ENCODE measurements at regions not wholly inside any gene's neighbourhood (a gene's known extent, or its start where the extent isn't known, plus 50 kb on each side); places are given as distances from the start of the nearest gene placed in this dataset.

DNA sequence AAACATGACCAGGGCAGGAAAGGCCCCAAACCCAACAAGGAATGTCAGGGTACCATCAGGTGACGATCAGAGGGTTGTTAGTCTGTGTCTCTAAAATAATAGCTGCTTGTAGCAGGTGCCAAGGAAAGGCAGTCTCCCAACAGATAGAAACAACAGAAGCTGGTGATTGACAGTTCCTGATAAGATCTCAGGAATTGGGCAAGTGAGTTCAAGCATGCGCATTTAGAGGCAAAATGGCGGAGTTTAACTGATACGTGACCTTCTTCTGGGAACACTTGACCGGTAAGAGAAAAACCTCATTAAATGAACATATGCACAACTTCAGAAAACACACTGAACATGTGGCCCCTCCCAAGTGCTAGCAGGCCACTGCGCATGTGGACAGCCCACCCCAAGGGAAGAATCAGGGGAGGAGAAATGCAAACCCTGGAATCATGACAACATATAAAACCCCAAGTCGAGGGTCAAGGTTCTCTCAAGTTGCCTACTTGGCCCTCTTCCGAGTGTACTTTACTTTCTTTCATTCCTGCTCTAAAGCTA is 664.9 kb downstream of the KCNJ3 start:
- no peak overlapping the region for H3K4me3 ChIP-seq (replicated peaks; ENCODE audit: low read depth, low read length)
- no peak for DNase-seq (ENCODE audit: low read depth)
- TF ChIP-seq, protein P1, sequence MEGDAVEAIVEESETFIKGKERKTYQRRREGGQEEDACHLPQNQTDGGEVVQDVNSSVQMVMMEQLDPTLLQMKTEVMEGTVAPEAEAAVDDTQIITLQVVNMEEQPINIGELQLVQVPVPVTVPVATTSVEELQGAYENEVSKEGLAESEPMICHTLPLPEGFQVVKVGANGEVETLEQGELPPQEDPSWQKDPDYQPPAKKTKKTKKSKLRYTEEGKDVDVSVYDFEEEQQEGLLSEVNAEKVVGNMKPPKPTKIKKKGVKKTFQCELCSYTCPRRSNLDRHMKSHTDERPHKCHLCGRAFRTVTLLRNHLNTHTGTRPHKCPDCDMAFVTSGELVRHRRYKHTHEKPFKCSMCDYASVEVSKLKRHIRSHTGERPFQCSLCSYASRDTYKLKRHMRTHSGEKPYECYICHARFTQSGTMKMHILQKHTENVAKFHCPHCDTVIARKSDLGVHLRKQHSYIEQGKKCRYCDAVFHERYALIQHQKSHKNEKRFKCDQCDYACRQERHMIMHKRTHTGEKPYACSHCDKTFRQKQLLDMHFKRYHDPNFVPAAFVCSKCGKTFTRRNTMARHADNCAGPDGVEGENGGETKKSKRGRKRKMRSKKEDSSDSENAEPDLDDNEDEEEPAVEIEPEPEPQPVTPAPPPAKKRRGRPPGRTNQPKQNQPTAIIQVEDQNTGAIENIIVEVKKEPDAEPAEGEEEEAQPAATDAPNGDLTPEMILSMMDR (IDR thresholded peaks at IDR 0.05; ENCODE audit: low read length, missing control alignments), result no peak

DNA sequence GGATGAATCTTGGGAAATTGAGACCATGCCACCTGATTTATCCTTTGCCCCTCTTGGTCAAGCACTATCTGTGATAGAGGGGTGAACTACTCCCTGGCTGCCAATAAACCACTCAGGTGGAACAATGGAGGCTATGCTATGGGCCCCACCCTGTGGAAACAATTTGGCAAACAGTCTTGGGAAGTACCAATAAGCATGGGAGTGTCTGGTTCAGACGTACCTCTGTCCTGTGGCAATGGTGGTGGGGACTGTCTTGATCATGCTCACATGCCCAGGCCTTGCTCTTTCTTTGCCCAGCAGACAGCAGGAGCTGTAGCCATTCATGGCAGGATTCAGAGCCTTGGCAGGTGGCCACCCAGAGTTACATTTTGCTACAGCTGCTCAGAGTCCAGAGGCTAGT is 658.7 kb downstream of the KCNJ3 start:
- TF ChIP-seq, protein P1 (IDR thresholded peaks at IDR 0.05; ENCODE audit: low read length, missing control alignments), result no peak
- no peak overlapping the region for H3K4me3 ChIP-seq (replicated peaks; ENCODE audit: low read depth, low read length)
- DNase-seq (ENCODE audit: low read depth), result no peak

DNA sequence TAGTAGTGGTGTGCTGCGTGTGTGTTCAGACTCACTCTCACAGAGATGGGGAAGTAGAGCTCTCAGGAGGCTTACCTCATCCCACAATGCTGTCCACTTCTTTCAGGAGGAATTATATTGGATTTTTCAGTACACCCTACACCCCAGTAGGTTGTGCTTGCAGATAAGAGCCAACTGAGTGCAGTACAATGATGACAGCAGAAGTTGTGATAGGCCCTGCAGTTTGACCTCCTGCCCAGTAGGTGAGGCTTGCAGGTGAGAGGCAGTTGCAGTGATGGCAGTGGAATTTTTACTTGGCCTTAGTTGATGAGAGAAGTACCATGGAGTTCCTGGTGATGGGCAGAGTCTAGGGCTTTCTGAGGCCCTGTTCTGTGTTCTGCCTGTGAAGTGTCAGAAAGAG is 657.8 kb downstream of the KCNJ3 start:
- no peak for DNase-seq (ENCODE audit: low read depth)
- TF ChIP-seq, protein P1 (IDR thresholded peaks at IDR 0.05; ENCODE audit: low read length, missing control alignments), result no peak
- no peak overlapping the region for H3K4me3 ChIP-seq (replicated peaks; ENCODE audit: low read depth, low read length)

DNA sequence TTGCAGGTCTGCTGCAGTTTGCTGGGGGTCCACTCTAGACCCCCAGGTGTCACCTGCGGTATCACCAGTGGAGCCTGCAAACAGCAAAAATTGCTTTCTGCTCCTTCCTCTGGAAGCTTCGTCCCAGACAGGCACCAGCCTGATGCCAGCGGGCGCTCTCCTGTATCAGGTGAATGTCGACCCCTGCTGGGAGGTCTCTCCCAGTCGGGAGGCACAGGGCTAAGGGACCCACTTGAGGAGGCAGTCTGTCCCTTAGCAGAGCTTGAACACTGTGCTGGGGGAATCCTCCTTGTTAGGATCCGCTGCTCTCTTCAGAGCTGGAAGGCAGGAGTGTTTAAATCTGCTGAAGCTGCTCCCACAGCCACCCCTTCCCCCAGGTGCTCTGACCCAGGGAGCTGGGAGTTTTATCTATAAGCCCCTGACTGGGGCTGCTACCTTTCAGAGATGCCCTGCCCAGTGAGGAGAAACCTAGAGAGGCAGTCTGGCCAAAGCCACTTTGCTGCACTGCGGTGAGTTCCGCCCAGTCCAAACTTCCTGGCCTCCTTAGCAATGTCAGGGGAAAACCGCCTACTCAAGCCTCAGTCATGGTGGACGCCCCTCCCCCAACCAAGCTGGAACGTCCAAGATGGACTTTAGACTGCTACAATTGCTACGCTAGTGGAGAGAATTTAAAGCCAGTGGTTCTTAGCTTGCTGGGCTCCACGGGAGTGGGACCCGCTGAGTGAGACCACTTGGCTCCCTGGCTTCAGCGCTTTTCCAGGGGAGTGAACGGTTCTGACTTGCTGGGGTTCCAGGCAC is 652.5 kb downstream of the KCNJ3 start:
- no peak for DNase-seq (ENCODE audit: low read depth)
- TF ChIP-seq, protein P1 (IDR thresholded peaks at IDR 0.05; ENCODE audit: low read length, missing control alignments), result no peak
- no peak overlapping the region for H3K4me3 ChIP-seq (replicated peaks; ENCODE audit: low read depth, low read length)

DNA sequence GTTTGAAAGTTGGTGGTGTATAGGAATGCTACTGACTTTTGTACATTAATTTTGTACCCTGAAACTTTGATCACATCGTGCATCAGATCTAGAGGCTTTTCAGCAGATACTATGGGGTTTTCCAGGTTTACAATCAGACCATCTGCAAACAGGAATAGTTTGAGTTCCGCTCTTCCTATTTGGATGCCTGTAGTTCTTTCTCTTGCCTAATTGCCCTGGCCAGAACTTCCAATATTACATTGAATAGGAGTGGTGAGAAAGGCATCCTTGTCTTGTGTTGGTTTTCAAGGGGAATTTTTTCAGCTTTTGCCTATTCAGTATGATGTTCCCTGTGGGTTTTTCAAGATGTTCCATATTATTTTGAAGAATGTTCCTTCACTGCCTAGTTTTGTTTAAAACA is 633.5 kb downstream of the KCNJ3 start:
- TF ChIP-seq, protein P1 (IDR thresholded peaks at IDR 0.05; ENCODE audit: low read length, missing control alignments), result no peak
- no peak overlapping the region for H3K4me3 ChIP-seq (replicated peaks; ENCODE audit: low read depth, low read length)
- DNase-seq (ENCODE audit: low read depth), result no peak

DNA sequence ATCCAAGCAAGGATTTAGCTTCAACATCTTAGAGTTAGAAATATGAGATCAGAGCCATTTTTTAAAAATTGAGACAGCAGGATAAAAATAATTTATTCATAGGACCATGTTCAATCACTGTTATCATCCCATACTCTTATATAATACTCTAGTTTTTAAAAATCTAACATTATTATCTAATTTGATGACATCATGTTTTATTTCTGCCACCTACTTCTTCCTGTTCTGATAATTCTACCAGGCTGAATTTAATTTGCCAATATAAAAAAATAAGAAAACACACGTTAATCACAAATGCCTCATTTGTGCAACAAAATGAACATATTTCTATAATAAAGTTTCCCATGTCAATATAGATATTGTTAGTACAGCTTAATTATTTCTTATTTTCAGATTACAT is 621.7 kb downstream of the KCNJ3 start:
- no peak for DNase-seq (ENCODE audit: low read depth)
- TF ChIP-seq, protein P1 (IDR thresholded peaks at IDR 0.05; ENCODE audit: low read length, missing control alignments), result no peak
- no peak overlapping the region for H3K4me3 ChIP-seq (replicated peaks; ENCODE audit: low read depth, low read length)

DNA sequence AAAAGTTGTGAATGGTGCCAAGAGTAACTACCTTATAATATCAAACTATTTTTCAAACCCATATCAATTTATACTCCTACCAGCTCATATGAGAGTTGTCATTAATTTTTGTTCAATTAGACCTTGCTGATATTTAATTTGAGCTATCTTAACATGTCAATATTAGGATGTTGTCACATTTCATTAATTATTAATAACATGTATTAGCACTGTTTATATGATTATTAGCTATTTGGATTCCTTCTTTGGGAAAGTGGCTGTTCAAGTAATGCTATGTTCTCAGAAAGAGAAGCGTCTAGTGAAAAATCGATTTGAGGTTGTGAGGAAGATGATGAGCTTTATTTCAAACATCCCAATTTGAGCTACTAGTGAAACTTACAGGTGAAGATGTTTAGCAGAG is 620.2 kb downstream of the KCNJ3 start:
- DNase-seq (ENCODE audit: low read depth), result no peak
- H3K4me3 ChIP-seq (replicated peaks; ENCODE audit: low read depth, low read length), result no peak overlapping the region
- TF ChIP-seq, protein P1 (IDR thresholded peaks at IDR 0.05; ENCODE audit: low read length, missing control alignments), result no peak

All from fibroblast of pulmonary artery (primary cell).